ENCODE measurements at regions not wholly inside any gene's neighbourhood (a gene's known extent, or its start where the extent isn't known, plus 50 kb on each side); places are given as distances from the start of the nearest gene placed in this dataset.
"Not testable (repeated sequence)": the region's sequence is repeated elsewhere in the genome, so short reads cannot be mapped to it uniquely, and the experiment has no call there.

GRCh38 chr1:148049115-148049496 is 103.0 kb downstream of the NBPF11 start:
- peak in 1 of 2 donors; percentile 5 for DNase-seq

- peak; percentile 4 to 26 for DNase-seq
Observed at GRCh38 chr1:148048423-148049114, 103.5 kb downstream of the NBPF11 start.

GRCh38 chr1:148045872-148046271 is 106.2 kb downstream of the NBPF11 start:
- peak in 1 of 2 donors; percentile 3 for DNase-seq

- not testable (repeated sequence) for DNase-seq
Observed at GRCh38 chr1:148044495-148044894, 107.6 kb downstream of the NBPF11 start.

Data from inflammatory macrophage treated with lipopolysaccharide for 1 hour (primary cell).